ENCODE measurements at regions not wholly inside any gene's neighbourhood (a gene's known extent, or its start where the extent isn't known, plus 50 kb on each side); places are given as distances from the start of the nearest gene placed in this dataset.

DNA sequence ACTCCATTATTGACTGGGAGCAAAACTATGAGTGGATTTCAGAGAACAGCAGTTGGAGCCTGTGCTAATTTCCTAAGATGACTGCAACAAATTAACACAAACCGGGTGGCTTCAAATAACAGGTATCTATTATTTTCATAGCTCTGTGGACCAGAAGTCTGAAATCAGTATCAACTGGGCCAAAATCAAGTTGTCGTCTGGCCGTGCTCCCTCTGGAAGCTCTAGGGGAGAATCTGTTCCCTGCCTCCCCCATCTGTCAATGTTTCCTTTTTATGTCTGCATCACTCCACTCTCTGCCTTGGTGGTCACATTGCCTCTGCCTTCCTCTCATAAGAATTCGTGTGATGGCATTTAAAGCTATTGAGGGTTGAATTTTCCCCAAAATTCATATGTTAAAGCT, 269.8 kb downstream of the TMX3 start:
- TF ChIP-seq CTCF (IDR thresholded peaks at IDR 0.05; ENCODE audit: low read depth, low read length, poor library complexity, severe bottlenecking) (no peak), EZH2phosphoT487 (IDR thresholded peaks at IDR 0.05; ENCODE audit: borderline replicate concordance, low read length) (no peak)
